SK-N-SH treated with all-trans-retinoic acid at 6 μM for 48 hours (cell line): ENCODE measurements at regions not wholly inside any gene's neighbourhood (a gene's known extent, or its start where the extent isn't known, plus 50 kb on each side); places are given as distances from the start of the nearest gene placed in this dataset.

Source experiments
- ARNTL ChIP-seq: fragments of 450-650 bp; formaldehyde crosslinking; IDR thresholded peaks from 2 replicates; pipeline ENCODE4 v1.5.0; 2020; ENCODE audit warnings: low read depth, mild to moderate bottlenecking, moderate library complexity, borderline replicate concordance
- CSDC2 ChIP-seq: fragments of 250-450 bp; sonication (Bioruptor Pico); IDR thresholded peaks from 2 replicates; pipeline ENCODE4 v1.5.0; 2020; ENCODE audit warnings: mild to moderate bottlenecking, moderate library complexity
- ESRRG ChIP-seq: fragments of 250-450 bp; sonication (Bioruptor Pico); IDR thresholded peaks from 2 replicates; pipeline ENCODE4 v1.6.1; 2021; ENCODE audit warnings: mild to moderate bottlenecking
- GLIS3 ChIP-seq: fragments of 250-450 bp; sonication (Bioruptor Pico); IDR thresholded peaks from 2 replicates; pipeline ENCODE4 v1.5.0; 2020; ENCODE audit warnings: mild to moderate bottlenecking, moderate library complexity
- ISL1 ChIP-seq: fragments of 250-450 bp; sonication (Bioruptor Pico); IDR thresholded peaks from 2 replicates; pipeline ENCODE4 v2.1.2; 2022; ENCODE audit warnings: mild to moderate bottlenecking, moderate library complexity
- PPARA ChIP-seq: fragments of 250-450 bp; sonication (Bioruptor Pico); IDR thresholded peaks from 2 replicates; pipeline ENCODE4 v1.5.0; 2020; ENCODE audit warnings: mild to moderate bottlenecking, borderline replicate concordance
- RARB ChIP-seq: fragments of 250-450 bp; sonication (Bioruptor Pico); IDR thresholded peaks from 2 replicates; pipeline ENCODE4 v1.8.0; 2021; ENCODE audit warnings: mild to moderate bottlenecking, moderate library complexity
- ZC3H10 ChIP-seq: fragments of 250-450 bp; sonication (Bioruptor Pico); IDR thresholded peaks from 2 replicates; pipeline ENCODE4 v1.5.1; 2021; ENCODE audit warnings: mild to moderate bottlenecking, moderate library complexity
- ZFP30 ChIP-seq: fragments of 450-650 bp; formaldehyde crosslinking; IDR thresholded peaks from 2 replicates; pipeline ENCODE4 v1.5.0; 2022; ENCODE audit warnings: mild to moderate bottlenecking, moderate library complexity
- TF ChIP-seq, protein P1 (sequence below): fragments of 250-450 bp; sonication (Bioruptor Pico); IDR thresholded peaks from 2 replicates; pipeline ENCODE4 v1.5.0; 2020; ENCODE audit warnings: mild to moderate bottlenecking, moderate library complexity
- TF ChIP-seq, protein P2 (sequence below): fragments of 250-450 bp; sonication (Bioruptor Pico); IDR thresholded peaks from 2 replicates; pipeline ENCODE4 v1.8.0; 2020; ENCODE audit warnings: mild to moderate bottlenecking, moderate library complexity, borderline replicate concordance

DNA sequence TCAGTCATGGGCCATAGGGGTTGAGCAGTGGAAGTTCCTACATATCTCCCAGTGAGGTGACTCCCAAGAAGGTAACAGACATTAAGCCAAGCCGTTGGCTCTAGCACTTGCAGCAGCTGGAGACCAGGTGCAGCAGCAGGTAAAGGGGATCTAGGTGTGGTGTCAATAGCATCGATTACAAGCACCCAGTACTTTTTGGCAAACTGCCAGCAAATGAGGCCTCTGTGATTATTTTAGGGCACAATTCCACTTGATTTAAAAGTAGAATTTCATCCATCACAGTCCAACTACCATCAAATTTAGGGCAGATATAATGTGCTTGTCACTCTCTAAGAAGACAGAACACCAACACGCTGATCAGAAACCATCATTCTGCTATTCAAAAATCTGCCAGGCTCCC, 224.1 kb upstream of the EGLN3 start:
- TF ChIP-seq ESRRG (CRISPR knock-in tag) (no peak), RARB (CRISPR knock-in tag) (no peak), ZFP30 (CRISPR knock-in tag) (no peak), GLIS3 (CRISPR knock-in tag) (no peak), ZC3H10 (CRISPR knock-in tag) (no peak), ARNTL (CRISPR knock-in tag) (no peak), ISL1 (CRISPR knock-in tag) (no peak), PPARA (CRISPR knock-in tag) (no peak), CSDC2 (no peak)
- TF ChIP-seq, protein P1, sequence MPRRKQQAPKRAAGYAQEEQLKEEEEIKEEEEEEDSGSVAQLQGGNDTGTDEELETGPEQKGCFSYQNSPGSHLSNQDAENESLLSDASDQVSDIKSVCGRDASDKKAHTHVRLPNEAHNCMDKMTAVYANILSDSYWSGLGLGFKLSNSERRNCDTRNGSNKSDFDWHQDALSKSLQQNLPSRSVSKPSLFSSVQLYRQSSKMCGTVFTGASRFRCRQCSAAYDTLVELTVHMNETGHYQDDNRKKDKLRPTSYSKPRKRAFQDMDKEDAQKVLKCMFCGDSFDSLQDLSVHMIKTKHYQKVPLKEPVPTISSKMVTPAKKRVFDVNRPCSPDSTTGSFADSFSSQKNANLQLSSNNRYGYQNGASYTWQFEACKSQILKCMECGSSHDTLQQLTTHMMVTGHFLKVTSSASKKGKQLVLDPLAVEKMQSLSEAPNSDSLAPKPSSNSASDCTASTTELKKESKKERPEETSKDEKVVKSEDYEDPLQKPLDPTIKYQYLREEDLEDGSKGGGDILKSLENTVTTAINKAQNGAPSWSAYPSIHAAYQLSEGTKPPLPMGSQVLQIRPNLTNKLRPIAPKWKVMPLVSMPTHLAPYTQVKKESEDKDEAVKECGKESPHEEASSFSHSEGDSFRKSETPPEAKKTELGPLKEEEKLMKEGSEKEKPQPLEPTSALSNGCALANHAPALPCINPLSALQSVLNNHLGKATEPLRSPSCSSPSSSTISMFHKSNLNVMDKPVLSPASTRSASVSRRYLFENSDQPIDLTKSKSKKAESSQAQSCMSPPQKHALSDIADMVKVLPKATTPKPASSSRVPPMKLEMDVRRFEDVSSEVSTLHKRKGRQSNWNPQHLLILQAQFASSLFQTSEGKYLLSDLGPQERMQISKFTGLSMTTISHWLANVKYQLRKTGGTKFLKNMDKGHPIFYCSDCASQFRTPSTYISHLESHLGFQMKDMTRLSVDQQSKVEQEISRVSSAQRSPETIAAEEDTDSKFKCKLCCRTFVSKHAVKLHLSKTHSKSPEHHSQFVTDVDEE (CRISPR knock-in tag) = no peak
- TF ChIP-seq, protein P2, sequence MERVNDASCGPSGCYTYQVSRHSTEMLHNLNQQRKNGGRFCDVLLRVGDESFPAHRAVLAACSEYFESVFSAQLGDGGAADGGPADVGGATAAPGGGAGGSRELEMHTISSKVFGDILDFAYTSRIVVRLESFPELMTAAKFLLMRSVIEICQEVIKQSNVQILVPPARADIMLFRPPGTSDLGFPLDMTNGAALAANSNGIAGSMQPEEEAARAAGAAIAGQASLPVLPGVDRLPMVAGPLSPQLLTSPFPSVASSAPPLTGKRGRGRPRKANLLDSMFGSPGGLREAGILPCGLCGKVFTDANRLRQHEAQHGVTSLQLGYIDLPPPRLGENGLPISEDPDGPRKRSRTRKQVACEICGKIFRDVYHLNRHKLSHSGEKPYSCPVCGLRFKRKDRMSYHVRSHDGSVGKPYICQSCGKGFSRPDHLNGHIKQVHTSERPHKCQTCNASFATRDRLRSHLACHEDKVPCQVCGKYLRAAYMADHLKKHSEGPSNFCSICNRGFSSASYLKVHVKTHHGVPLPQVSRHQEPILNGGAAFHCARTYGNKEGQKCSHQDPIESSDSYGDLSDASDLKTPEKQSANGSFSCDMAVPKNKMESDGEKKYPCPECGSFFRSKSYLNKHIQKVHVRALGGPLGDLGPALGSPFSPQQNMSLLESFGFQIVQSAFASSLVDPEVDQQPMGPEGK (CRISPR knock-in tag) = no peak
